D341Med (cell line): ENCODE measurements at regions not wholly inside any gene's neighbourhood (a gene's known extent, or its start where the extent isn't known, plus 50 kb on each side); places are given as distances from the start of the nearest gene placed in this dataset.

Source experiments
- DNase-seq: peaks from one replicate; pipeline ENCODE4 v3.0.0; 2012; ENCODE audit warnings: low spot score

DNA sequence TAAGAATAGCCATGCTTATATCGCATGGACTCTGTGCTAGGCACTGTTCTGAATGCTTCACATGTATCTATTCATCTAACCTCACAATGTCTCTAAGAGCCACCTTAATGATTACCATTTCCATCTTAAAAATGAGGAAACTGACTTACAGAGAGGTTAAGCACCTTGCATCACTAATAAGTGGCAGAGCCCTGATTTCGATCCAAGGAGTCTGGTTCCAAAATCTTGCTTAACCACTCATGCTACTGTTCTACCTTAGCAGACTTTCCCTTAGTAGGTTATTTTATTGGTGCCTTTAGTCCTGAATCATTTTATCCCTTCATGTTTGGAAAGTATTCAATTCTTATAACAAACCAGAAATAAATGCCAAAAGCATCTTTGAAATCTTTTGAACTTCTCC is 89.2 kb upstream of the DCBLD2 start:
- DNase-seq = no peak

DNA sequence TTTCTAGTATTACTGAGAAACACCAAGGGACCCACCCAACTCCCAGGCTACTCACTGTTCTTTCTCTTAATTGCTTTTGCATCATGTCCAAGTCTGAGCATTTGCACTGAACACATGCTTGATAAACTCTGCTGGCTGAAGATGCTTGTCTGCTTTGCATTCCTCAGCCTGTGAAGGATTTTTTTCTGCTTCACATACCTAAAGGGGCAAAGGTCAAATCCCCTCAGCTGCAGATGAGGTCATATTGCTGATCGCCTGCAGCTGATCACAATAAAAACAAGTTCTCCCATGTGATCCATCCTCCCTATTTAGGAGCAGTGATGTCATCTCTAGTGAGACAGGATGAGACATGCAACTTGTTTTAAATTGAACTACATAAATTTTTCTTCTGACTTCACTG is 84.6 kb upstream of the DCBLD2 start:
- no peak for DNase-seq

DNA sequence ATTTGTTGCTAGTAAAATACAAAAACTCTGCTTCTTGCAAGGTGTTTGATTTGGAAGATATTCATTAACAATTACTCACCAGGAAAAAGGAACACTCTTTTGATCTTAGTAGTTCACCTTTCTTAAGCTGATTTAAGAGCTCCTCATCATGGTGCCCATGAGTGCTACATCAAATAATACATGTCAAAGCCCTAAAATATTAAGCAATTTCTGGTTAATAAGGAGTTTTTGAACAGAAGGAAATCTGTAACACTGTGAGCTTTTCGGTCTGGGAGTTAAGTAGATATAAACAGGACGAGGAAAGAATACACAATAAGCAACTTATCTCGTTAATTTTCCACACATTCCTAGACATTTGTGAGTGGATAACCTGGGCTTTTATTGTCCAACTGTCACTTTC is 83.9 kb upstream of the DCBLD2 start:
- no peak for DNase-seq

DNA sequence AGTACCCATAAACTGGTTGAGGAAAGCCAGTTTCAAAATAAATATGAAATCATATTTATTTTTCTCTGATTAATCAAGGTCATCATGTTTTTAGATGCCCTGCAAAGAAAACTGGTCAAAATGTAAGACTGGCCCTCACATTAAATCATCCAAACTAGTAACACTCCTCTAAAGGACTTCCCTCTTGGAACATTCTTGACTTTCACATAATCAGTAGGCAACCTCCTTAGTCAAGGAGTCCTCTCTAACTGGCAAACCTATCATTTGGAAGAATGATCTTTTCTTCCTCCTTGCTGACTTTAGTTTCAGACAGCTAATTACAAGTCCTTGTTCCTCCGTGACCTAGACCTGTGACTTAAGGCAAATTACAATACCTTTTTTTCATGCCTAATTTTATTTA is 82.5 kb upstream of the DCBLD2 start:
- DNase-seq = no peak

DNA sequence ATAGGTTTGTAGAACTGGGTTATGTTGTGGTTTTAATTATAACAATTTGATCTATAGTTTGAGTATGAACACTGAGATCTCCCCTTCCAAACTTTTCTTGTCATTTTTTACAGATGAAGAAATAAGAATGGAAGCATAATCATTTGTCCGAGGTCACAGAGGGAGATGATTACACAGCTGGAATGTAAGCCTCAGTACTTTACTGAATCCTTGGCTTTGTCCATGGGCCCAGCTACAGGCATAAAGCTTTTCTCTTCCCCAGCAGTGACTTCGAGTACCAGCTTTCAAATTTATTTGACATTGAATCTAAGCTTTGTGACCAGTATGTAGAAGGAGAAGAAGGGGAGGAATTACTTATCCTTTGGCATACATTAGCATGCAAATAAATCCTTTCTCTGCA is 80.9 kb upstream of the DCBLD2 start:
- no peak for DNase-seq

DNA sequence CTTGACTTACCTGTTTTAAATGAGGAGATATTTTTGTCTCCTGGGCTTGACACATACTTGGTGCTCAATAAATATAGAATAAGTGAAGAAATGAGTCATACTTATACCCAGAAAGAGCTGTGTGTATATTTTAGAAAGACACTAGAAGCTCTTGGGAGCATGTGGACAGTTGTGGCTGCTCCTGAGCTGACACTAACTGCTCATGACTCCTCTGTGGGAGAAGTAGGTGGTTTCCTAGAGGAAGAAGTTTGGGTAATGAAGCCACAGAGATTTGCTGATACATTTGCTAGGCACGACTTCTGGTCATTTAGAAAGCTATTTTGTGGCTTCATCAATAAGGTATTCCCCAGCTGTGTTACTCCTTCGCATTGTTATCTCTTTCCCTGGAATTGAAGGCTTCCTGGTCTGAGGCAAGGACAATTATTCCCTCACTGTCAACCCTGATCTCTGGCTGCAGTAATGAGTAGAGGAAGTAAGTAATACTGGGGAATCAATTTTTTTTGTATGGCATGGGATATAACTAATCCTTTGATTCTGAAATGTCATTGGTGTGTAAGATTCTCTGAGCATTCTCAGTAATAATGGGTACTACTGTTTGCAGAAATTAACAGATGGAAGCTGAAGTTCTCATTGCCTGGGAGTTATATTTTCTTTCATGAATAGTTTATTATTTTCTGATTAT is 79.6 kb upstream of the DCBLD2 start:
- DNase-seq = no peak

DNA sequence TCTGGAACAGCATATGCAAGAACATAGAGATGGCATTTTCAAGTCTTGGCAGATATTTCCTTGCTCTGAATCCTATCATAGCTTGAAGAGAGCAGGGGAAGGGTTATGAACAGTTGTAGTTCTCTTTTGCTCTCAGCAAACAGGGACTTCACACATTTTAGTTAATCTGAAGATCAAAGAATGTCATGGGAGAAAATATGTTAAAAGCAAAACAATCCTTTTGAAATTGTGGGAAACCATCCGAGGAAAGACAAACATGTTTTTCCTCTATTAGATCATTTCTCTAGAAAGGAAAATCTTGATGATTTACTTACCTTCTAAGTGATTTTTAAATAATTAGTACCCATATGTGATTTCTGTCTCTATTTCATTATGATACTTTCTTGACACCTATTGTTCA is 77.8 kb upstream of the DCBLD2 start:
- no peak for DNase-seq

DNA sequence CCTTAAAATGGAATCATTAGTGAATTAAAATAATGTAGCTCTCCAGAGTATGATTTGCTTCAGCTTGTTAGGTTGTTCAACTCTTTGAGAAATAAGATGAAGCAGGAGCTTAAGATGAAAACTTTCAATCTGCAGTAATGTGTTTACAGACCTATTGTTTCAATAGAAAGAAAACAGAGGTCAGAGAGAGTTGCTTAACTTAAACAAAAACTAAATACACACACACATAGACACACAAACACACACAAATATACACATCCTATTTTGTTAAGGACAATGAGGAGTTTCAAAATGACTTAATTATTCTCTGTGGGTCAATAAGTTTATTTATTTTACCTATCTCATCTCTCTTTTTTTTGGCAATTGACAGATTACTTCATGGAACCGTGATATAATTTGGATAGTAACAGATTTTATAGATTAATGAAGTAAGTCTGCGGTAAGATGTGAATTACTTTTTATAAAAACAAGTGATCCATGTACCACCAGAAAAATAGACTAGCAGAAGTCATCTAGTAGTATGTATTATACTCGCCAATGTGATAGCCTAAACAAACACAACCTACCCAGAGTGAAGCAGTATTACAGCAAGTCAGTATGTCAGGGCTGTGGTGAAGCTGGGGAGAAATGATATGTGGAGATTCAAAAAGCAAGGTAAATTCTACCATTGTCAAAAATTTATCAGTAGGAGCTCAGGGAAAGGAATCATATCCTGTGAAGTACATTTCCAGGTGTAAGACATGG is 76.7 kb upstream of the DCBLD2 start:
- DNase-seq = no peak

DNA sequence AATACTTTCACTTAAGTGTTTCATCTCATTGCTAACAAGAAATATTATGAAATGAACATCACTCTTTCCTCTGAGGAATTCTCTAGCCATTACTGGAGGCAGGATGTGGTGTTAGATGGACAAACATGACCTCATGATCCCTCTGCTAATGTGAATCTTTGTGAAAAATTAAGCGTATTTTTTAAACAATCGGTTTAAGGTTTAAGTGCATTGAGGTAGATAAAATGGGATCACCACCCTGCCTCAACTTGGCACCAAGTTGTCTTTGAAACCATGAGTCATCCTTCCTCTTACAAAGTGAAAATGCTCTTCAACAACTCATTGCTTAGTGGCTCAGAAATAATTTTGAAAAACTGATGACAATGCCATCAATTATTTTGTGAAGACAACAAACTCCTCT is 76.0 kb upstream of the DCBLD2 start:
- DNase-seq = no peak

DNA sequence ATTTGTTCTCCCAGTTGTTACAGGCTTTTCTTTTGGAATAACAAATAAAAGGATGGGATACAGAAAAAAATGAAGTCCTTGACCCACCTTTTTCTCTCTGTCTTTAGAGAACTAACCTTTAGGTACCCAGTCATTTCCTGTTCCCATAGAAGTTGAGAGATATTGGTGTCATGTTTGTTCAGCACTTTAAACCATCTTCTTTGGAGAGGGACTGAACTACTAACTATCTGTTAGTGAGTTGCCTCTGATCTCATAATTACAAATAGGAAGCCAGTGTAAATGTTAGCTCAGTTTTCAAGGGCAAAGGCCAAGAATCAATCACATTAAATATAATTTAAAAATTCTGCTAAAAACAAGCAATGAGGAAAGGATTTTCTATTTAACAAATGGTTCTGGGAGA is 72.9 kb upstream of the DCBLD2 start:
- DNase-seq = no peak

DNA sequence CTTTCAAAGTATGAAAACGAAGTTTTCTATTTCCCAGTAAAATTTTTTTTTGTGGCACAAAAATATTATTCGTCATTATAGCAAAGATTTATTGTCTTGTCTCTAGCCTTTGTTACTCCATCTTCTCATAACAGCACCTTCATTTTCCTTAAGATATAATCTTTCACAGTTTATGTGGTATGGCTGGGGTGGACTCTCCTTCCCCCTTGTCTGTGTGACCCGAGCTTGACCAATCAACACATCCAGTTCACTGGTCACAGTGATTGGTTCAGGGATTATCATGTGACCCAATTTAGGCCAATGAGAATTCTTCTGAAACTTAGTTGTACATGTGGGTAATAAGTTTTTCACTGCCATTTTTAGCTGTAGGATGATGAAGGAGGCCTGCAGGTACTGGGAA is 71.2 kb upstream of the DCBLD2 start:
- no peak for DNase-seq

DNA sequence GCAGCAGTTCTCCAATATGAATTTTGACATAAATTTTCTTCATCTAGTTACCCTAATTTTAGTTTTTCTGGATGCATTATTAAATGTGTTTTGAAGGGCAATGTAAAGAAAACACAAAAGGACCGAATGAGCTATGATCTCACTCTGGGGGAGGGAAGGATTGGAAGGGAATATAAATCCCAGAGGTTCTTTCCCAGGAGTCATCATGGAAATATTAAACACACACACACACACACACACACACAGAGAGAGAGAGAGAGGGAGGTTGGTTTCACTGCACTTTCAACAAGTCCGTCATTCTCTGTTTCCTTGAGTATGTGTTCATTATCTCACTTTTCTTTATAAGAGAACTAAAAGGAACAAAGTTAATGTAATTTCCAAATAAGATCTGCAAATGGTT is 70.7 kb upstream of the DCBLD2 start:
- DNase-seq = no peak

DNA sequence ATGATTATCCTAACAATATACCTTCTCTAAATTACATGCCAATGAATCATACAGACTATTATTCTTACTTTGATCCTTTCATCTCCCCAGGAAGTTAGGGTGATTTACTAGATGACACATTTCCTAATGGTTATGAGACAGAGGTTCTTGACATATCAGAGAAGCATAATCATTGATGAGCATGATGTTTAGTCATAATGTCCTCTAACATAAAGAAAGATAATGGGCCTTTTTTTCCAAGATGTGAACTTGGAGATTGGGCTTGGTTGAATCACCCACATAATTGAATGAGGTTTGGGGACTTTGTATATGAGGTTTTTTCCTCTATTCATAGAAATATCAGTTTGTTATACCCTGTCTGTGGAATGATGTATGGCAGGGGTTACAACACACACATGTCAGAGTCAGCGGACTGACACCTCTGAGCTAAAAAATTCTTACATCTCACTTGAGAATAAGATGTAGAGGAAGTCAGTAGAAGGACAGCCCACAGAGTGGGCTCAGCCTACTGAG is 69.7 kb upstream of the DCBLD2 start:
- no peak for DNase-seq

DNA sequence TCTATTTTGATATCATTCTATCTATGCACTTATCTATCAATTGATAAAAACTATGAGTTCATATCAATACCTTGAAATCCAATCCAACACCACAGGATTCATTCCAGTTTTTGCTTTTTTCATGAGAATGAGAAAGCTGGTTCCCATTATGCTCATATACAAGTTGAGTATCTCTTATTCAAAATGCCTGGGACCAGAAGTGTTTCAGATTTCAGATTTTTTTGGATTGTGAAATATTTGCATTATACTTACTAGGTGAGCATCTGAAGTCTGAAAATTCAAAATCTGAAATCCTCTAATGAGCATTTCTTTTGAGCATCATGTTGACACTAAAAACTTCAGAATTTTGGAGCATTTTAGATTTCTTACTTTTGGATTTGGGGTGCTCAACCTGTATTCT is 67.8 kb upstream of the DCBLD2 start:
- DNase-seq = no peak

DNA sequence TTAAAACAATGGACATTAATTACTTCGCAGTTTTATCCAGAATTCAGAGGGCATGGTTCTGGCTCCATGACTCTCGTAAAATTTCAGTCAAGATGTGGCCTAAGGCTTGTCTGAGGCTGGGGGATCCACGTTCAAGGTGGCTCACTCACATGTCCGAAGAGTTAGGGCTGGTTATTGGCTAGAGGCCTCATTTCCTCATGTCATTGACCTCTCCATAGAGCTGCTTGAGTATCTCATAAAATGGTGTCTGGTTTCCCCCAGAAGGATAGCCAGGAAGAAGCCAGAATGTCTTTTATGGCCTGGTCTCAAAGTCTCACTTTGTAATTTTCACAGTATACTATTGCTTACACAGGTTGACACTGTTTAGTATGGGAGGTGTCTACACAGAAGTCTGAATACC is 67.3 kb upstream of the DCBLD2 start:
- no peak for DNase-seq

DNA sequence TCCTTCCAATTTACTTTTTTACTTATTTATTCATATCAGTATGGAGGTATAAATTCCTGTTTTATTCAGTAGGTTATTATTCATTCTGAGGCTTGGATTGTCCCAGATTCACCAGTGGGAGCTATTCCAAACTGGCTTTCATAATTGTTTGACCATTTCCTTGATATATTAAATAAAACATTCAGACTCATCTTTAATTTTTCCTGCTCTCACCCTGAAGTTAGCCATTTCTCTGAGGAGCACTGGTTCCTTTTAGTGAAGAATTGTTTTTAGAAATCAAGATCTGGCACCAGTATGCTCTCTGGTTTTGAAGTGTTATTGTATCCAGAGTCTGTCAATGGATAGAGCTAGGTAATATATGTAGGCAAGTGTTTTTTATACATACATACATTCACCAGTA is 66.9 kb upstream of the DCBLD2 start:
- DNase-seq = no peak

DNA sequence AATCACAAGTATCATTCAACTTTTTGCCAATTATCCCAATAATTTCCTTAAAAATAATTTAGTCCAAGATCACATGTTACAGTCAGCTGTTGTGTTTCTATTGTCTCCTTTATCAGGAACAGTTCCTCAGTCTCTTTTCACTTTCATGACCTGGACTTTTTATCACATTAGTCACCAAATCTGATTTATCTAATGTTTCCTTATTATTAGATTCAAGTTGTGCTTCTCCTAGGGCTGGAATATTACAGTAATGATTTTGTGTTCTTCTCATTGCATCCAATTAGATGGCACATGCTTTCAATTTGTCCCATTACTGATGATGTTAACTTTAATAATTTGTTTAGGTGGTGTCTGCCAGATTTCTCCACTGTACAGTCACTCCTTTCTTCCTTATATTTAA is 66.3 kb upstream of the DCBLD2 start:
- no peak for DNase-seq

DNA sequence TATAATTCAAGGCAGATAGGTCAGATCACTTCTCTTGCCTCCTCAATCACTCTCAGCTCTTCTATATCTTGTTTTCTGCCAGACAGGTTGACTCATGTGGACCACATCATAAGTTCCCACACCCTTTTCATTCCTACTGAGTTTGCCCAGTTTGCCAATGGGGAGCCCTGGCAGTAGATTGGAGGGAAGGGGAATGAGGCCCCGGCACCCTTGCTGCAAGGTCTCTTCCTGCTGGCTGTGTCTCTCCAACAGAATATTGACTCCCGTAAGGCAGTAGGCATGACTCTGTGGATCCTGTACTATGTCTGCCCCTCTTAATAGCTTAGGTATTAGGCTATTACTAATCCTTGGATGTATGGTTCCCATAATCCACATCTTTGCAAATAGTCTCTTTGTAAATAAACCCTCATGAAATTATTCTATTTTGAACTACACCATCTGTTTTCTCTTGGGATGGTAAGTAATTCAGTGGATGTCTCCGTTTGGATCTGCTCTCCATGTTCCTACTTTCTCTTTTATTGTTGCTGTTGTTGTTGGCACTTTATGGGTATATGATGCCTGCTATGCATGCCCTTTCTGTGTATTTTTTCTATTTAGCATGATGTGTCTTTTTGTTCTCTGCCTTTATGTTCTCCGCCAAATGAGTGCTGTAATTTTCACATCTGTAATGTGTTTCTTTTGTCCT is 65.5 kb upstream of the DCBLD2 start:
- peak; percentile 61 for DNase-seq

DNA sequence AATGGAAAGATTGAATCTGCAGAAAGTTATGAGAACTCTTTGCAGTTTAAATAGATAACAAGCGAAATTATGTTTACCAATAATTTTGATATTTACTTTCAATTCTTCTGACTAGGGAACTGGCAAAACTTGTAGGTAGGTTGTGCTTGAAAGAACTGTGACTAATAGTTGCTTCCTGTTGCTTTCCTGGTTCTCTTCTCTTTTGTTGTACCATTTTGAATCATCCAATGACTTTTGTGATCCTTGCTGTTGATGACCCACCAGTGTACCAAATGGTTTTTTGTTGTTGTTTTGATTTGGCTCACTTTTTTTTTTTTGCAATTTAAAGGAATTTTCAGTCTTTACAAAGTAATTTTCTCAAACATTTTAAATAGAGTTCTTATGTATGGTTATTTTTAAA is 64.9 kb upstream of the DCBLD2 start:
- DNase-seq = no peak

DNA sequence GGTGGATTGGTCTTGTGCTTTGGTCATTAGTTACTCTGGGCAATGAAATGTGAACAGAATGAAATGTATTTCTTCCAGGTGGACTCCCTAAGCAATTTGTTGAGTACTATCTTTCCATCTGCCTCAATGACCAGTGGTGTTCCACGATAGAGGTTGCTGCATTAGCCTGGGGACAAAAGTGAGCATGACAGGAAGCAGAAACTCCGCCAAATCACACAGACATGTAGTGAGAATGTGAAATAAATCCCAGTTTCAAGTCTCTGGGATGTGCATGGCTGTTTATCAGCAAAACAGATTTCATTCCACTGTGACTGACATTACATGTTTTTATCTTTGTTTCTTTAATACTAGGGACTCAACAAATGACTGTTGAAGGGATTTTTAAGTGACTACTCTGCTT is 63.3 kb upstream of the DCBLD2 start:
- no peak for DNase-seq

DNA sequence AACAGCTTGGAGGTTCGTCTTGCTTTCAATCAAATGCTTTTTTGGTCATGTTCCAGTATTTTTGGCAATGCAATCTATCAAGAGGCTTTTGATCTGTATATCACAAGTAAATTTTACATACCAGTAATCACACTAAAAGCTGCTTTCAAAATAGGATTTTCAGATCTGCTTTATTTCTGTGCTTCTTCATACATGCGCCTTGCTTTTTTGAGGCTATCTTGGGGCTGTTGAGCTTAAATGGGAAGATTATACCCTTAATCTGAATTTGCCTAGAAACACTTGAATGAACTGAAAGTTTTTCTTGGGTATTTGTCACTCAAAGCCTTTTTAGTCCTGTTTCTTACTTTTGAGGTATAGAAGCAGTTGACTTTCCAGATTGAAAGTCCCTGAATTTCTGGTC is 62.1 kb upstream of the DCBLD2 start:
- DNase-seq = no peak

DNA sequence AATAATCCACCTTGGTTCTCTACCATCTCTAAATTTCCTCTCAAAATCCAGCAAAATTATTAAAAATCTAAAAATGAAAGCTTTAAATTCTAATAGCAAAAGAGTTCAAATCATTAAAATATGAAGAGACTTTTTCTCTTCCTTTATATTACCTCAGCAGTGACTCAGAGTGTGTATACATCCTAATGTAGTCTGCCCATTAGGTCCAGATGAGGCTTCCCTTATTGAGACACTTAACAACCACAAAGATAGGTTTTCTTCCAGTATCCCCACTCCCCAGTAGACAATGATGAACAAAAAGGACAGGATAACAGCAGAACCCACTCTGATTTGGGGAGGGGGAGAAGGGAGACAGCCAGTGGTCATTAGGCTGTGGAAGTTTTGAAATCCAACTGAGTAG is 61.5 kb upstream of the DCBLD2 start:
- no peak for DNase-seq

DNA sequence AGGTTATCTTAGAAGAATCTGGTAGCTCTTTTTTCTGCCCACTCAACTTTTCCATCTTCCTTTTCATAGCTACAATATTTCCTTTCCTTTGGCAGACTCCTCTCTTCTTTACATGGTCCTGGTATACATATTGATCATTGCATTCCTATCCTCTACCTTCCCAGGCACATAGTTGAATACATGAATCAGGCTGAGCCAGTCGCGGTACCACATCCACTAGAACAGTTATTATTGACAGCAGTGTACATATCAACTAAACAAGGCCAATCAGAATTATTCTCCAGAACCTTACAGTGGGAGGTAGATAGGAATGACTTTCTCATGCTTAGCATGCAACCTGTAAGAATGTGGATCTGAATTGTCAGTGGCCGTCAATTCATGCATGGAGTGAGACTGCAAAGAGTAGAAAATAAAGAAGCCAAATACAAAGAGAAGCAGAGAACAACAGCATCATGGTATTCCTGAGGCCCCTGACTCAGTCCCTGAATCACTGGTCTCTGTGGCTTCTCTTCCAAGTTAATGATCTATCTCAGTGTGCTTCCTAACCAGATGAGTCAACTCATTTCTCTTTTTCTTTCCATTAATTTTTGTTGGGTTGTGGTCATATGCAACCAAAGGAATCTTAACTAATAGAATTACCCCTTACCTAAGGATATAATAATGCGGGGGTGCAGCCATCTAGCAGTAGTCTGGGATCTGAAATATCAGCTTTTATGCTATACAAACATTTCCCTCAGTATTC is 60.9 kb upstream of the DCBLD2 start:
- no peak for DNase-seq
